Stimulated activated memory B cell treated with anti-CD40 and anti-IgM and Interleukin-4, amounts not matched to agents 10 μg/mL and 1 μg/mL and 100 μg/mL, for 72 hours (primary cell): ENCODE measurements at regions not wholly inside any gene's neighbourhood (a gene's known extent, or its start where the extent isn't known, plus 50 kb on each side); places are given as distances from the start of the nearest gene placed in this dataset.

Source experiments
- ATAC-seq: fragments of 150-1000 bp; cut with Tn5 transposase; 2 replicates; pipeline ENCODE4 v1.10.0; 2021
- H3K27ac Mint-ChIP-seq: one replicate; pipeline ENCODE4 v1.8.0; 2022; ENCODE audit warnings: mild to moderate bottlenecking, mixed read lengths
- H3K27me3 Mint-ChIP-seq: one replicate; pipeline ENCODE4 v1.8.0; 2022; ENCODE audit warnings: mixed read lengths
- H3K36me3 Mint-ChIP-seq: one replicate; pipeline ENCODE4 v1.8.0; 2022; ENCODE audit warnings: mixed read lengths
- H3K4me1 Mint-ChIP-seq: one replicate; pipeline ENCODE4 v1.8.0; 2022; ENCODE audit warnings: mixed read lengths
- H3K4me3 Mint-ChIP-seq: one replicate; pipeline ENCODE4 v1.8.0; 2022; ENCODE audit warnings: mild to moderate bottlenecking, moderate library complexity, mixed read lengths
- H3K9me3 Mint-ChIP-seq: one replicate; pipeline ENCODE4 v1.8.0; 2022; ENCODE audit warnings: mixed read lengths

GRCh38 chr17:71399221-71399620 is 721.6 kb upstream of the SOX9 start:
- no peak overlapping the region for H3K4me3 Mint-ChIP-seq
- no peaks in the 10 kb centered on the region for H3K27me3 Mint-ChIP-seq
- H3K4me1 Mint-ChIP-seq, result no peaks in the 10 kb centered on the region
- no peak for ATAC-seq
- peaks cover 6% of the 10 kb centered on the region for H3K9me3 Mint-ChIP-seq
- no peaks in the 10 kb centered on the region for H3K36me3 Mint-ChIP-seq
- H3K27ac Mint-ChIP-seq, result no peak overlapping the region

GRCh38 chr17:71399649-71400048 is 721.2 kb upstream of the SOX9 start:
- no peak overlapping the region for H3K4me3 Mint-ChIP-seq
- no peak for ATAC-seq
- H3K4me1 Mint-ChIP-seq, result no peaks in the 10 kb centered on the region
- H3K36me3 Mint-ChIP-seq, result no peaks in the 10 kb centered on the region
- H3K9me3 Mint-ChIP-seq, result peaks cover 6% of the 10 kb centered on the region
- H3K27me3 Mint-ChIP-seq, result no peaks in the 10 kb centered on the region
- H3K27ac Mint-ChIP-seq, result no peak overlapping the region

GRCh38 chr17:71402007-71402406 is 718.8 kb upstream of the SOX9 start:
- no peaks in the 10 kb centered on the region for H3K27me3 Mint-ChIP-seq
- no peaks in the 10 kb centered on the region for H3K36me3 Mint-ChIP-seq
- no peak overlapping the region for H3K4me3 Mint-ChIP-seq
- H3K27ac Mint-ChIP-seq, result no peak overlapping the region
- ATAC-seq, result no peak
- H3K9me3 Mint-ChIP-seq, result peaks cover 6% of the 10 kb centered on the region
- H3K4me1 Mint-ChIP-seq, result no peaks in the 10 kb centered on the region

DNA sequence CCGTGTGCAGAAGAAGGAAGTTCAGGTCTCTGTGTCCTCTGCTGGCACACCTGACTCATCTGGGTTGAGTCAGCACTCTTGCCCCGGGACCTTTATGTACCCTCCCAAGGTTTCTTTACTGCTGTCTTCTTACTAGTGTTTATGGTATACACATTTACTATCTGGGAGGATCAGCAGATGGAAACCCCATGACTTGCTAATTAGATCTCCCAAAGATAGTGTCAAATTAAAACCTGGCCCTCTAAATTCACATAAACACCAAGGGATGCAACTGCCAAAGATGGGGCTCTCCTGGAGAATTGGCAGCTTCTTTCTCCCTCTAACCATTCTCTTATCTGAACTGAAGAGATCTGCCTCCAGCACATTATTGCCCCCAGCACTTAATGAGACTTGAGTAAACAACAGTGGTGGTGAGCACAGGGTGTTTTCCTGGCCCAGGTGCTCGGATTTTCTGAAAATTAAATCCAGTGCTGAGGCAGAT is 718.1 kb upstream of the SOX9 start:
- Mint-ChIP-seq H3K9me3 (peaks cover 6% of the 10 kb centered on the region), H3K27ac (no peak overlapping the region), H3K4me3 (no peak overlapping the region), H3K4me1 (no peaks in the 10 kb centered on the region), H3K36me3 (no peaks in the 10 kb centered on the region), H3K27me3 (no peaks in the 10 kb centered on the region)
- ATAC-seq, result no peak

DNA sequence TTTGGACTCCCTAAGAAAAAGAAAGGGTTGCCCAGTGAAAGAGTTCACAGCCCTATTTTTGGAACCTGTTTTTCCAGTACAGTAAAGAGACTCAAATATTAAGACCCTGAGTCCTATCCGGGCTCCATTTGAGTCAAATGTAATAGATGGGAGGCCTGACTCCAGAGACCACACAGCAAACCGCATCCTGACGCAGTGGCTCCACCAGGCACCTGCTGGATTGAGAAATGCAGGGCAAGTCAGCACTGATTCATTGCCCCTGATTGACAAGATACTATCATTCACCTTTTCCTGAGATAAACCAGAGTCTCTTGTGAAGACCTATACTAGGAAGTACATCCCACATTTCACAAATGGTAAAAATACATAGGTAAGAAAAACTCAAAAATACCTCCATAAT is 715.7 kb upstream of the SOX9 start:
- no peak for ATAC-seq

DNA sequence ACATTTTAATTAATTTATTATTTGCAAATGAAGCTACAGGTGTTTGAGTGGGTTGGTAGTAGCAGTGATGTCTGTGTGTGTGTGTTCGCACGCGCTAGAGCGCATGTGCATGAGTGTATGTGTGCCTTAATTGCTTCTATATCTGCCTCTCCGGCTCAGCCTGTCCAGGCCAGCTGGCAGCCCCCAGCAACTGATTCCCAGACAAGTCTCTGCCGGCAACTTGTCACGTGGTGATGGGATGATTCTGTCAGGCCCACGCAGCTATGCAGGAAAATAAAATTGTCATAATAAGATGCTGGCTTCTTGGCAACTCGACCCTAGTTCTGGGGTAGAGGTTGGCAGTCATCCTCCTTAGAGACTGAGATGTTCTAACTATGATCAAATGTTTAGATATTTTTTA is 712.8 kb upstream of the SOX9 start:
- Mint-ChIP-seq H3K9me3 (peaks cover 4% of the 10 kb centered on the region), H3K36me3 (no peaks in the 10 kb centered on the region), H3K4me1 (no peaks in the 10 kb centered on the region), H3K27me3 (no peaks in the 10 kb centered on the region), H3K27ac (no peak overlapping the region), H3K4me3 (no peak overlapping the region)
- no peak for ATAC-seq

More for the DNA sequence above, 715.7 kb upstream of the SOX9 start:
- H3K27me3 Mint-ChIP-seq, result no peaks in the 10 kb centered on the region
- no peak overlapping the region for H3K27ac Mint-ChIP-seq
- peaks cover 4% of the 10 kb centered on the region for H3K9me3 Mint-ChIP-seq
- H3K36me3 Mint-ChIP-seq, result no peaks in the 10 kb centered on the region
- no peaks in the 10 kb centered on the region for H3K4me1 Mint-ChIP-seq
- H3K4me3 Mint-ChIP-seq, result no peak overlapping the region

DNA sequence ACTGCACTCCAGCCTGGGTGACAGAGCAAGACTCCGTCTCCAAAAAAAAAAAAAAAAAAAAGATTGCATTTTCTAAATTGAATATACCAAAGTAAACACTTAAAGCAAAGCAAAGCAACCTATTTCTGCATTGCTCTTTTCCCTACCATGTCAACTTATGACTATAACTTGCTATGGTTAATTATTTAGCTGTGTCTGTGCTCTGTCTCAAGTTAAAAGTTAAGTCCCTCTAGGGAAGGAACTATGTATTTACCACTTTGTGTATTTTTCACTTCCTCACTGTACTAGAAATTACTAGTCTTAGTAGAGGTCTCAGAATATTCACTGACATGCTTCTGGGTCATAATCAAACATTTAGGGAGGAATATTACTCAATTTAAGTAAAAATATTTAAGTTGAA is 711.7 kb upstream of the SOX9 start:
- Mint-ChIP-seq H3K27ac (no peak overlapping the region), H3K36me3 (no peaks in the 10 kb centered on the region), H3K27me3 (no peaks in the 10 kb centered on the region), H3K9me3 (peaks cover 2% of the 10 kb centered on the region), H3K4me3 (no peak overlapping the region), H3K4me1 (no peaks in the 10 kb centered on the region)
- no peak for ATAC-seq

- H3K4me3 Mint-ChIP-seq, result no peak overlapping the region
- no peaks in the 10 kb centered on the region for H3K36me3 Mint-ChIP-seq
- ATAC-seq, result no peak
- peaks cover 2% of the 10 kb centered on the region for H3K9me3 Mint-ChIP-seq
- H3K27me3 Mint-ChIP-seq, result no peaks in the 10 kb centered on the region
- H3K4me1 Mint-ChIP-seq, result no peaks in the 10 kb centered on the region
- H3K27ac Mint-ChIP-seq, result no peak overlapping the region
These were observed 711.1 kb upstream of the SOX9 start for GRCh38 chr17:71409712-71410111.

DNA sequence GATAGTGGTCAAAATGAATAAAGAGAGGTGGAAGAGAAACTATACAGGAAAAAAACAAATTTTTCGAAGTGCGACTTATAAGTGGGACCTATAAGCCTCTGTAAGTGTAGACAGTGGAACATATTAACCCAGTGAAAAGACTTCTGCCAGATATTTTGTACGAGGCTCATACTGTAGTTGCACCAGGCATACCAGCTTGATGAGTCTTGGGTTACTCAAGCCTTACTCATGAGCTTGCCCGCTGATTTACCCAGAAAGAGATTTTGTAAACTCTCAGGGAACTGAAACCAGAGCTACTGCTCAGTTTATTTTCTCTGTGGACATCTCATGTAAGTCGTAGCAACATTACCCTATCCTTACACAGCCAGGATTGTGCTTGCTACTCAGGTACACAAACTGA is 708.0 kb upstream of the SOX9 start:
- ATAC-seq, result no peak
- H3K4me1 Mint-ChIP-seq, result no peaks in the 10 kb centered on the region
- no peaks in the 10 kb centered on the region for H3K27me3 Mint-ChIP-seq
- H3K9me3 Mint-ChIP-seq, result peaks cover 2% of the 10 kb centered on the region
- no peak overlapping the region for H3K4me3 Mint-ChIP-seq
- no peaks in the 10 kb centered on the region for H3K36me3 Mint-ChIP-seq
- no peak overlapping the region for H3K27ac Mint-ChIP-seq

DNA sequence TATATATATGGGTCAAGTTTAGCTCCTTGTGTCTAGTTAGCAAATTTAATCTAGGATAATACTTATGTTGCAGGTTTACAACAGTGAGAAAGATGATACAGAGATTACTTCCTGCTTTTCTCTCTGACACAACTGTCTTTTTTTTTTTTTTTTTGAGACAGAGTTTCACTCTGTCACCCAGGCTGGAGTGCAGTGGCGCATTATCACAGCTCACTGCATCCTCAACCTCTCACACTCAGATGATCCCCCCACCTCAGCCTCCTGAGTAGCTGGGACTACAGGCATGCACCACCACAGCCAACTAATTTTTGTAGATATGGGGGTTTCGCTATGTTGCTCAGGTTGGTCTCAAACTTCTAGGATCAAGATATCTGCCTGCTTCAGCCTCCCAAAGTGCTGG is 706.9 kb upstream of the SOX9 start:
- no peaks in the 10 kb centered on the region for H3K27me3 Mint-ChIP-seq
- no peak overlapping the region for H3K4me3 Mint-ChIP-seq
- ATAC-seq, result no peak
- H3K4me1 Mint-ChIP-seq, result no peaks in the 10 kb centered on the region
- H3K9me3 Mint-ChIP-seq, result peaks cover 2% of the 10 kb centered on the region
- H3K36me3 Mint-ChIP-seq, result no peaks in the 10 kb centered on the region
- no peak overlapping the region for H3K27ac Mint-ChIP-seq

DNA sequence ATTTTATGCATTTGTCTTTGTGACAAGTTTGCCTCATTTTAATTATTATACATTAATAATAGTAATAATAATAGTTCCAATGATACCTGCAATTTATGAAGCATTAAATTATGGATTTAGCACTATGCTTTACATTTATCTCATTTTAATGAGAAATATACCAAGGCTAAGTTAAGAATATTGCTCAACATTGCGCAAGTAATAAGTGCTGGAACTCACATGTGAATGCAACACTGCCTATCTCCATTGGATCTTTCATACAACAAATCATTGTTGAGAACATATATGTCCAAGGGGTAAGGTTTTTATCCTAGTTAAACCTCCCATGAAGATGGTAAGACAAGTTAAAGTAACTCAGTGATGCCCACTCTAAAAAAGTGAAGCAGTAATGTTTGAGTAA is 703.7 kb upstream of the SOX9 start:
- no peak overlapping the region for H3K27ac Mint-ChIP-seq
- ATAC-seq, result no peak
- H3K27me3 Mint-ChIP-seq, result no peaks in the 10 kb centered on the region
- H3K36me3 Mint-ChIP-seq, result no peaks in the 10 kb centered on the region
- H3K9me3 Mint-ChIP-seq, result peaks cover 8% of the 10 kb centered on the region
- no peak overlapping the region for H3K4me3 Mint-ChIP-seq
- H3K4me1 Mint-ChIP-seq, result no peaks in the 10 kb centered on the region

DNA sequence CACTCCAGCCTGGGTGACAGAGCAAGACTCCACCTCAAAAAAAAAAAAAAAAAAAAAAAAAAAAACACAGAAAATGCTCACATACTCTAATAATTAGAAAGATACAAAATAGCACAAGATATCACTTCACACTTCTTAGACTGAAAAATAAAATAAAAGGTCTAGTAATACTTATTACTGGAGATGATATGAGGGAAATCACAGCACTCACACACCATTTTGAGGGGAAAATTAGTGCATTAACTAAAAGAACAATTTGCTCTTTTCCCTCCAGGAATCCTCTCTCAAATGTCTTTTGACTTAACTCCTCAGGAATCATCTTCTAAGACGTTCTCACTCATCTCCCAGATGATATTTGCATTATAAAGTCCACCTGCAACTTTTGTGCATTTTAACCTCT is 697.9 kb upstream of the SOX9 start:
- H3K9me3 Mint-ChIP-seq, result peaks cover 9% of the 10 kb centered on the region
- ATAC-seq, result no peak

DNA sequence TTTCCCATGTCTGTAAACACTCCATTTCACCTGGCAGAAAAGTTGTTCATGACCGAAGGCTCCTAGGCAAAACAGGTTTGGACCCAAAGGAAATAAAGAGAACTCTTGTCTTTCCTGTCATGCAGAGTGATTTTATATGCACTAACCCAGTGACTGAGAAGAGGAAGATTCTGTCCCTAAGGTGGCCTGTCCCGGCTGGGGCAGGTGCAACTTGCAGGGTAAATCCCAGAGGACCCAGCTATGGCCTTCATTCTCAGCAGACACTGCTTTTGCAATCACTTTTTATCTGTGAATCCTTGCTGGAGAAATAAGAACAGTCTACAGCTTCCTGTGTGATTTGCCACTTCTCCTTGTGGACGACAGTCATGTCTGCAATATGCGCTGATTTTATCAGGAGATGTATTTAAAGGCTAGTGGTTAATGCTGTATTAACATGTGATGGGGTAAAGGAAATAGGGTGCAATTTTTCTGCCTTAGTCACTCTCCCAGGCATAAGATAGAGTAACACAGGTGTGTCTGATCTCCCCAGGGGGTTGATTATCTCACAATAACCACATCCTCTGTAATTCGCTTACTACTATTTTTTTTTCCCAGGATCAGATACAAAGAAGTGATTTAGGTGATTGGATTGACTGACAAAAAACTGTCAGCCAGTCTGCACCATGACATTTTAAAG is 696.8 kb upstream of the SOX9 start:
- no peak overlapping the region for H3K27ac Mint-ChIP-seq
- no peaks in the 10 kb centered on the region for H3K27me3 Mint-ChIP-seq
- no peaks in the 10 kb centered on the region for H3K4me1 Mint-ChIP-seq
- H3K9me3 Mint-ChIP-seq, result peaks cover 15% of the 10 kb centered on the region
- H3K4me3 Mint-ChIP-seq, result no peak overlapping the region
- no peak for ATAC-seq
- H3K36me3 Mint-ChIP-seq, result no peaks in the 10 kb centered on the region

More for the DNA sequence above, 697.9 kb upstream of the SOX9 start:
- Mint-ChIP-seq H3K27ac (no peak overlapping the region), H3K36me3 (no peaks in the 10 kb centered on the region), H3K4me3 (no peak overlapping the region), H3K4me1 (no peaks in the 10 kb centered on the region), H3K27me3 (no peaks in the 10 kb centered on the region)

DNA sequence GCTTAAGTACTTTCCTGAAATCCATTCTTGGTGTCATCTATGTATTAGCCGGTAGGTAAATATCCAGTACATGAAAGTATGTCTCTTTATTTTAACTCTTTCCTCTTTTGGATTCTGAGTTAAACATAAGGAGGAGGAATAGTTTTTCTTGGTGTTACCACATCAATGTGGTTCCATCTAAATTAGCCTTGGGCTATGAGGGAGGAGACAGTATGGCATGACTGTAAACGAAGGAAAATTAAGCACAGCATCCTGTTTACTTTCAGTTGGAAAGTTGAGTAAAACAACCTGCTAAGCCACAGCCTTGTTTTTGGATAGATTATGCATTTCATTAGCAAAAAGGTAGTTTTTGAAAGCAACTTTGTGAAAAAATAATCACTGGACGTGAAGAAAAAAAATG is 693.0 kb upstream of the SOX9 start:
- Mint-ChIP-seq H3K4me1 (no peaks in the 10 kb centered on the region), H3K9me3 (peaks cover 10% of the 10 kb centered on the region), H3K36me3 (no peaks in the 10 kb centered on the region), H3K4me3 (no peak overlapping the region), H3K27ac (no peak overlapping the region), H3K27me3 (no peaks in the 10 kb centered on the region)
- ATAC-seq, result no peak

GRCh38 chr17:71428897-71429296 is 691.9 kb upstream of the SOX9 start:
- Mint-ChIP-seq H3K4me3 (no peak overlapping the region), H3K4me1 (no peaks in the 10 kb centered on the region), H3K27me3 (no peaks in the 10 kb centered on the region), H3K36me3 (no peaks in the 10 kb centered on the region), H3K27ac (no peak overlapping the region), H3K9me3 (peaks cover 6% of the 10 kb centered on the region)
- no peak for ATAC-seq

GRCh38 chr17:71430281-71430680 is 690.5 kb upstream of the SOX9 start:
- no peak overlapping the region for H3K4me3 Mint-ChIP-seq
- no peak overlapping the region for H3K27ac Mint-ChIP-seq
- H3K36me3 Mint-ChIP-seq, result no peaks in the 10 kb centered on the region
- peaks cover 6% of the 10 kb centered on the region for H3K9me3 Mint-ChIP-seq
- H3K4me1 Mint-ChIP-seq, result no peaks in the 10 kb centered on the region
- no peak for ATAC-seq
- no peaks in the 10 kb centered on the region for H3K27me3 Mint-ChIP-seq

DNA sequence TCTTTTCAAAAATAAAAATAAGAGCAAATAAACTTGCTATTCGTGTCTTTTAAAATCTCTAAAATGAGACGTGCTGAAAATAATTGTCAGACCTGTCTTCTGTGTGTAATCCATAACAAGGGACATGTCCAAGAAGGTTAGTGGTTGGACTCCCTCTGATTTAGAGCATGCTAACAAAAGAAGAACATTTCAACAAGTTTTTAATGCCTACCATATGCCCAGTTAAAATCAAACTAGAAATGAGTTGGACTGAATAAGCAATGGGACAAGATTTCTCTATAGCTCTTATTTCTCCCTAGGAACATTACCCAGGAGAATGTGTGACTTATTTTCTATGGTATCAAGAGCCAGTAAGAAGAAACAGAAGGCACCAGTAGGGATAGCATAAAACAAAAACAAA is 689.7 kb upstream of the SOX9 start:
- Mint-ChIP-seq H3K36me3 (no peaks in the 10 kb centered on the region), H3K27me3 (no peaks in the 10 kb centered on the region), H3K27ac (no peak overlapping the region), H3K4me1 (no peaks in the 10 kb centered on the region), H3K9me3 (peaks cover 6% of the 10 kb centered on the region), H3K4me3 (no peak overlapping the region)
- no peak for ATAC-seq
